GM19324 (cell line): ENCODE measurements at regions not wholly inside any gene's neighbourhood (a gene's known extent, or its start where the extent isn't known, plus 50 kb on each side); places are given as distances from the start of the nearest gene placed in this dataset.

ENCODE experiments used
- ATAC-seq: cut with Tn5 transposase; IDR thresholded peaks from one replicate; pipeline ENCODE4 v1.9.1; 2021; ENCODE audit warnings: mild to moderate bottlenecking, moderate library complexity; ENCODE audit not compliant: unreplicated experiment, low FRiP score

- no peak for ATAC-seq
Observed at GRCh38 chr5:167894631-167895472, 396.6 kb upstream of the WWC1 start.

DNA sequence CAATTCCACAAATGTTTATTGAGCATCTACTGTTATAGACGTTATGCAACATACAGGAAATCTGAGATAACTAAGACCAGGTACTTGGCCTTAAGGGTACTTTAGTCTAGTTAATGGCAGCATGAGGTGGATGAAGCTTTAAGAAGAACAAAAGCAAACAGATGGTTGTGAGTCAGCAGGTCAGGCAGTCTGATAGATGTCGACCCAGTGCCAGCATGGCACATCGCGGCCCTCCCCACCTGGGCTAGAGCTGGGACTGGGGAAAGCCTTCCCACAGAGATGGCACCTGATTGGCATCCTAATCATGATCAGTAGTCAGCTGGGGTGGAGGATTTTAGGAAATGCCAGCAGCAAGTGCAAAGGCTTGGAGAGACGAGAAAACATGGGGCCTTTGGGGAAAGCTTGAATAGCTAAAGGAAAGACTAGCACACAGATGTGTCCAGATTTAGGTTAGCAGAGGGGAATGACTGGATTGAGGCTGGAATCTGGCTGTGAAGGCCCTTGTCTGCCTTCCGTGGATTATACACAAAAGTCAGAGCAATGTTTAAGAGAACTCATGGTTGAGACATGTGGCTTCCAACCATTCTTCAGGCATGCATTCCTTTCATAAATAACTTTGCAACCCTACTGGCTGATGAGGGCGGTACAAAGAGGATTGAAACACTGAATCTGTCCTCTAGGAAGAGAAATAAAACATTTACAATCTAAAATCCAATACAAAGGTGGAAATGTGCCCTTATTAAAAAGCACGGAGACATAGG, 395.4 kb upstream of the WWC1 start:
- ATAC-seq: no peak

DNA sequence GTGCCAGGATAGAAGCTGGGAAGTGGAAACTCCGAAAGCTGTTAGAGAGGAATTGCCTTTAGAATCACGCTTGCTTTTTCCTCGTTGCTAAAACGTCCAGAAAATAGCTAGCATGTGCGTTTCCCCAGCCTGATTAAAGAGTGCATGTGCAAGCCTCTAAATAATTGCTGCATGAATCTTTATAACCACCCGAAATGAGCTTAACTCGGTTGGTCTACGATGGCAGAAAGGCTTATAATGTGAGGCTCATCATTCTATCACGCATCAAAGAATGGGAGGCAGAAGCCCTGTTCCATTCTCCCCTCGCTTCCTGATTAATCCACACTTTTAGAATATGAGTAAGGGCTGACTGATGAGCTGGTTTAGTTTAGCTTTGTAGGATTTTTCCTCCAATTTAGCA, 394.6 kb upstream of the WWC1 start:
- no peak for ATAC-seq

DNA sequence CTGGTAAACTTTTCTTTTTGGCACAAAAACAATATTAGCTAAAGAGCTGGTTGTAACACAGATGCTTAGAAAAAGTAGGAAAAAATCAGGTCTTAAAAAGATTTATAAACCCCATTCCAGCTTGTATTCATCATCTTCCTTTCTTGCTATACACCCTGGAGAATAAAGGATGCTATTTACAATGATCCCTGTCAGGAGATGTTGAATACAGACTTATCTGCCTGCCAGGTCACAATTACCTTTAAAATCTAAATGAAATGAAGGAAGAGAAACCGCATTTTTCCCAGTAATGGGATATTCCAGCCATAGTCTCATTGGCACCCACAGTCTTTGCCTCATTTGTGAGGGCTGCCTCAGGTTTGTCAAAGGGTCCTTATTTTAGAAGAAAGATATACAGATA, 394.1 kb upstream of the WWC1 start:
- ATAC-seq: no peak

- no peak for ATAC-seq
Observed at GRCh38 chr5:167898361-167899042, 392.9 kb upstream of the WWC1 start.

GRCh38 chr5:167899490-167900070, 391.9 kb upstream of the WWC1 start:
- no peak for ATAC-seq

GRCh38 chr5:167900340-167900935, 391.0 kb upstream of the WWC1 start:
- no peak for ATAC-seq

DNA sequence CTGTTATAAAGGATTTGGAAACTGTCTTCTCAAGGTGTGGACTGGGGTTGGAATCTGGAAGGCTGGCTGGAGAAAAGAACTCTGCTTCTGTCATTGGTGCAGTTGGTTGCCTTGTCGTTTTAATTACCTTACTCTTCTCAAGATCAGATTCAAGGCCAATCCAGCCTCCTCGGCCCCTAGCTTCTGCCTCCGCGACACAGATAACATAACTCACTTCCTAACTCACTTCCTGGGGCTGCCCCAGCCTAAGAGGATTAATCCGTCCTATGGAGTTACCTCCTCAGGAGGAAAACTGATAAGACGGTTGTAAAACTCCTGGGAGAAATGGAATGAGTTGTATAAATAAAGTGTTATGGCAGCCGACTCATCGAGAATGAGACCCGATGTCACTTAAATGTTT, 389.1 kb upstream of the WWC1 start:
- no peak for ATAC-seq

DNA sequence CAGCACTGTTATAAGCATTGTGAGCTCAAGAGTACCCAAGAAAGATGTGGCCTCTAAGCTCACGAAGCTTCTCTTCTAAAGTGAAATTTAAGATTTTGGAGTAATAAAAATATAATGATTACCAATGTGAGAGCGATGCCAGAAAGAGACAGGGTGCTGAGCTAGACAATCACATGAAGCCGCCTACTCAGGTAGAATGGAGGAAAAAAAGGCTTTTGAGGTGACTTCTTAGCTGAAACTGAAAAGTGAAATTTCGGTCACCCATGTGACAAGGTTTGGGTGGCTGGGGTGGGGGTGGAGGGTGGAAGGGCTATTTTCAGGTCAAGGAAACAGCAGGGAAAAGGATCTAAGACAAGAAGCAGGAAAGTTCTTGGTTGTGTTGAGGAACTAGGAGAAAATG, 388.2 kb upstream of the WWC1 start:
- no peak for ATAC-seq

DNA sequence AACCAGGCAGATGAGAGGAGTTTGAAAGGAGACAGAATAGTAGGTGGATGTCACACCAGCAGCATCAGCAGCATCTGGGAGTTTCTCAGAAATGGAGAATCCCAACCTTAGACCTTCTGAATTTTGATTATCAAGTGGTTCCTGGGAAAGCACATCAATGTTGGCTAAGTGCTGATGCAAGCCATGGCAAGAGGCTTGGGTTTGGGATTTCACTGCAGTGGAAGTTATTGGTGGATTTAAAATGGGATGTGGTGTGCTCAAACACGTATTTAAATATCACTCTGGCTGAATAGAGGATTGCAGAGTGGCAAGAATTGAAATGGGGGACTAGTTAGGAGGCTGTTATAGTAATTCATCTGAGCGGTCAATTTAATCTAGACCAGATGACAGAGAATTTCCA, 387.8 kb upstream of the WWC1 start:
- no peak for ATAC-seq

GRCh38 chr5:167905919-167906853, 385.3 kb upstream of the WWC1 start:
- no peak for ATAC-seq

GRCh38 chr5:167908606-167909005, 382.8 kb upstream of the WWC1 start:
- no peak for ATAC-seq

GRCh38 chr5:167912941-167913665, 378.3 kb upstream of the WWC1 start:
- no peak for ATAC-seq

GRCh38 chr5:167915237-167915636, 376.2 kb upstream of the WWC1 start:
- ATAC-seq: no peak

- no peak for ATAC-seq
Observed at GRCh38 chr5:167916261-167916691, 375.2 kb upstream of the WWC1 start.

- no peak for ATAC-seq
Observed at GRCh38 chr5:167916706-167917105, 374.7 kb upstream of the WWC1 start.

DNA sequence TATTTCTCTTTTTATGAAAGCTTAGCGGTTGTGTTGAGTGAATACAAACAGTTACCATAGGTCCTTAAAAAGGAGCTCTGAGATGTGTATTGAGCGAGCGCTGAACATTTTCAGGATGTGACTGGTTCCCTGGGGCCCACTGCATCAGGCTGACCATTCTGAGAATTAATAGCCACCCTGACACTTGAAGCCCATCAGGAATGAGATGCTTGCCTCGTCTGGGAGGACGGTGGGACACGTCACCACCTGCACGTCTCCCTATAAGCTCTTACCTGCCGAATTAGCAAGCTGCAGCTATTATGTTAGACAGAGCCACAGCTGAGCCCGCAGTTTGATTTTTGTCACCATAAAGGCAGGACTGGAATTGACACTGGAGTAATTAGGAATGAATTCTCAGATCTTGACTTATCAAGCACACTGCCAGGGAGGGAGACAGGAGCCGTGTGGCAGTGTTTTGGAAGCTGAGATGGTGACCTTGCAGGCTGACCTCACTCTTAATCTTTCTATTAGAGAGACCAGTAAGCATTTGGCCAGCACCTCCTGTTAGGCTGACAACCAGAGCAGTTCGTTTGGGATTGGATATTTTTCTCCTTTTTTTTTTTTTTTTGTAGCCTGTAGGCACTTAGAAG, 373.1 kb upstream of the WWC1 start:
- no peak for ATAC-seq

- ATAC-seq: no peak
Observed at GRCh38 chr5:167918813-167919483, 372.5 kb upstream of the WWC1 start.
